Hepatocyte (in vitro differentiated cells): ENCODE measurements at regions not wholly inside any gene's neighbourhood (a gene's known extent, or its start where the extent isn't known, plus 50 kb on each side); places are given as distances from the start of the nearest gene placed in this dataset.
"Not testable (repeated sequence)": the region's sequence is repeated elsewhere in the genome, so short reads cannot be mapped to it uniquely, and the experiment has no call there.

Experiments
- CTCF ChIP-seq: fragments of 200-600 bp; sonication (generic); IDR thresholded peaks from 2 replicates; pipeline ENCODE4 v1.5.1; 2016; ENCODE audit warnings: antibody characterized with exemption, mild to moderate bottlenecking; ENCODE audit not compliant: poor library complexity
- EZH2 ChIP-seq: fragments of 200-600 bp; sonication (generic); IDR thresholded peaks from 2 replicates; pipeline ENCODE4 v1.6.1; 2016; ENCODE audit warnings: antibody characterized with exemption, mild to moderate bottlenecking, borderline replicate concordance

DNA sequence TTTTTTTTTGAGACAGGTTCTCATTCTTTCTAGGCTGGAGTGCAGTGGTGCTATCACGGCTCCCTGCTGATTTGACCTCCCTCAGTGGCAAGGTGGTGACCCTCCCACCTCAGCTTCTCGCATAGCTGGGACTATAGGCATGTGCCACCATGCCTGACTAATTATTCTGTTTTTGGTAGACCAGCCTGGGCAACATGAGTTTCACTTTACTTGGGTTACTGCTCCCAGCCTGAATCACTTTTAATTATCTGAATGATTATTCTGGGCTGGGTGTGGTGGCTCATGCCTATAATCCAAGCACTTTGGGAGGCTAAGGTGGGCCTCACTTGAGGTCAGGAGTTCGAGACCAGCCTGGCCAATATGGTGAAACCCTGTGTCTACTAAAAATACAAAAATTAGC, 308.2 kb downstream of the TYW1 start:
- not testable (repeated sequence) for TF ChIP-seq CTCF, EZH2
